ENCODE measurements at regions not wholly inside any gene's neighbourhood (a gene's known extent, or its start where the extent isn't known, plus 50 kb on each side); places are given as distances from the start of the nearest gene placed in this dataset.

- DNase-seq (ENCODE audit: low read depth, low spot score) (no peak), ATAC-seq (no peak)
- BruUV-seq (replicated peaks) = no TSS peak
- Histone ChIP-seq H3K36me3 (ENCODE audit: control insufficient read depth, insufficient read depth, low read length) (no peaks in the 10 kb centered on the region), H3K9me3 (ENCODE audit: control insufficient read depth, insufficient read depth, low read depth, low read length) (no peaks in the 10 kb centered on the region), H3K27me3 (ENCODE audit: control insufficient read depth, insufficient read depth, low read length) (no peaks in the 10 kb centered on the region), H3K4me1 (ENCODE audit: control insufficient read depth, insufficient read depth, low read length) (no peaks in the 10 kb centered on the region), H3K27ac (ENCODE audit: low read length) (no peak overlapping the region), H3K4me3 (ENCODE audit: low read depth in 2 of 2, low read length in 2 of 2) (no peak overlapping the region)
- intact Hi-C loops (cut with micrococcal nuclease; ENCODE audit: unreplicated experiment) (no loop called here), in situ Hi-C loops (cut with HindIII; ENCODE audit: low pct_unique_long_range_greater_than_20kb, low sequenced_read_pairs) (no loop called here)
- CTCF ChIA-PET = no interaction called here
- POLR2A ChIA-PET = no interaction called here
- no peak for TF ChIP-seq POLR2AphosphoS5 (IDR thresholded peaks at IDR 0.05; ENCODE audit: low read depth, low read length)
- TF ChIP-seq CTCF (IDR thresholded peaks at IDR 0.05) = no peak
- no peak for TF ChIP-seq TCF7L2 (IDR thresholded peaks at IDR 0.05; ENCODE audit: low read depth, low read length)
- no peak for TF ChIP-seq SIN3A (IDR thresholded peaks at IDR 0.05; ENCODE audit: borderline replicate concordance, insufficient read depth, low read depth, low read length)
- no peak for TF ChIP-seq REST (IDR thresholded peaks at IDR 0.05; ENCODE audit: insufficient read depth in 1 of 2, low read depth in 2 of 2, low read length in 1 of 2)
Measured at GRCh38 chr9:120289990-120290975, 289.7 kb downstream of the CDK5RAP2 start.

GRCh38 chr9:120289098-120289497, 290.9 kb downstream of the CDK5RAP2 start:
- H3K27ac ChIP-seq (ENCODE audit: low read length) = no peak overlapping the region
- no peaks in the 10 kb centered on the region for H3K27me3 ChIP-seq (ENCODE audit: control insufficient read depth, insufficient read depth, low read length)
- in situ Hi-C loops (cut with HindIII; ENCODE audit: low pct_unique_long_range_greater_than_20kb, low sequenced_read_pairs) = no loop called here
- POLR2A ChIA-PET = no interaction called here
- DNase-seq (ENCODE audit: low read depth, low spot score) (no peak), ATAC-seq (no peak)
- no peaks in the 10 kb centered on the region for H3K4me1 ChIP-seq (ENCODE audit: control insufficient read depth, insufficient read depth, low read length)
- CTCF ChIA-PET = interaction anchor here (0.7 kb wide), 1 partner anchor 23 kb away, joined by 5 read pairs; no protein-coding TSS in a partner anchor
- TF ChIP-seq REST (IDR thresholded peaks at IDR 0.05; ENCODE audit: insufficient read depth in 1 of 2, low read depth in 2 of 2, low read length in 1 of 2) = no peak
- no peak for TF ChIP-seq POLR2AphosphoS5 (IDR thresholded peaks at IDR 0.05; ENCODE audit: low read depth, low read length)
- TF ChIP-seq TCF7L2 (IDR thresholded peaks at IDR 0.05; ENCODE audit: low read depth, low read length) = no peak
- TF ChIP-seq CTCF (IDR thresholded peaks at IDR 0.05) = no peak
- no peak for TF ChIP-seq SIN3A (IDR thresholded peaks at IDR 0.05; ENCODE audit: borderline replicate concordance, insufficient read depth, low read depth, low read length)
- no peaks in the 10 kb centered on the region for H3K36me3 ChIP-seq (ENCODE audit: control insufficient read depth, insufficient read depth, low read length)
- no peaks in the 10 kb centered on the region for H3K9me3 ChIP-seq (ENCODE audit: control insufficient read depth, insufficient read depth, low read depth, low read length)
- intact Hi-C loops (cut with micrococcal nuclease; ENCODE audit: unreplicated experiment) = no loop called here
- no TSS peak for BruUV-seq (replicated peaks)
- H3K4me3 ChIP-seq (ENCODE audit: low read depth in 2 of 2, low read length in 2 of 2) = no peak overlapping the region
